ENCODE measurements at regions not wholly inside any gene's neighbourhood (a gene's known extent, or its start where the extent isn't known, plus 50 kb on each side); places are given as distances from the start of the nearest gene placed in this dataset.

DNA sequence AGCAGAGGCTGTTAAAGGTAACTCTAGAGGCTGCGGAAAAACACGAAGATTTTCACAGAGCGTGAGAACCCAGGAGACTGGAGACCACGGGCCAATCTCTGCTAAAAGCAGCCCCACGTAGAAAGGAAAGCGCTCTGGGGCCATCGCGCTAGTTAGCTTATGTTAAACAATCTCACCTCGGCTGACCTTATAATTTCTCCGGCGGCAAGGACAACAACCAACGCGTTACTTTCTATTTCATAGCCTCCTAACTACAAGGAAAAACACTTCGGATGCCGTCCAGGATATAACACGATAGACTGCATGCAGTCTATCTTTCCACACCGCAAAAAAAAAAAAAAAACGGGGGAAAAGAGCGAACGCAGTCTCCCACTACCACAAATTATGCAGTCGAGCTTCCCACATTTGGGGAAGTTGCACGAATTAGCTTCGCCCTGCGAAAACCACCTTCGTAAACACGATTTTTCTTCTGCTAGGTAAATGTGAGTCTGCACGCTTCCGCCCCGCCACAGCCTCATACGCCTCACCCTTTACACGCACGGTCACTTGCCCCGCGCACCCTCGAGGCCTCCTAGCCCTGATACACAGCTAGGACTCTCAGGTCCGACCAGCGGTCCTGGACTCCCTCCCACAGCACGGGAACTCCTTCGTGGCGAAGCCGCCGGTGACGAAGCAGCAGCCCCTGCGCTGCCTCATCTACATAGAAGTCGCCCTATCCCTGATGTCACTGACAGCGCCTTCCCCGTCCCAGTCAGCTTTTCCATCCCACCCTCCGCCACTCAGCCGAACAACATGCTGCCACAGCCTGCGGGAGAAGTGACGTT, 87.8 kb downstream of the PRKAB2 start (continued):
- TF ChIP-seq, protein P1, sequence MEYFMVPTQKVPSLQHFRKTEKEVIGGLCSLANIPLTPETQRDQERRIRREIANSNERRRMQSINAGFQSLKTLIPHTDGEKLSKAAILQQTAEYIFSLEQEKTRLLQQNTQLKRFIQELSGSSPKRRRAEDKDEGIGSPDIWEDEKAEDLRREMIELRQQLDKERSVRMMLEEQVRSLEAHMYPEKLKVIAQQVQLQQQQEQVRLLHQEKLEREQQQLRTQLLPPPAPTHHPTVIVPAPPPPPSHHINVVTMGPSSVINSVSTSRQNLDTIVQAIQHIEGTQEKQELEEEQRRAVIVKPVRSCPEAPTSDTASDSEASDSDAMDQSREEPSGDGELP (CRISPR knock-in tag; IDR thresholded peaks at IDR 0.05; ENCODE audit: borderline replicate concordance): peak; percentile 73
- TF ChIP-seq, protein P2, sequence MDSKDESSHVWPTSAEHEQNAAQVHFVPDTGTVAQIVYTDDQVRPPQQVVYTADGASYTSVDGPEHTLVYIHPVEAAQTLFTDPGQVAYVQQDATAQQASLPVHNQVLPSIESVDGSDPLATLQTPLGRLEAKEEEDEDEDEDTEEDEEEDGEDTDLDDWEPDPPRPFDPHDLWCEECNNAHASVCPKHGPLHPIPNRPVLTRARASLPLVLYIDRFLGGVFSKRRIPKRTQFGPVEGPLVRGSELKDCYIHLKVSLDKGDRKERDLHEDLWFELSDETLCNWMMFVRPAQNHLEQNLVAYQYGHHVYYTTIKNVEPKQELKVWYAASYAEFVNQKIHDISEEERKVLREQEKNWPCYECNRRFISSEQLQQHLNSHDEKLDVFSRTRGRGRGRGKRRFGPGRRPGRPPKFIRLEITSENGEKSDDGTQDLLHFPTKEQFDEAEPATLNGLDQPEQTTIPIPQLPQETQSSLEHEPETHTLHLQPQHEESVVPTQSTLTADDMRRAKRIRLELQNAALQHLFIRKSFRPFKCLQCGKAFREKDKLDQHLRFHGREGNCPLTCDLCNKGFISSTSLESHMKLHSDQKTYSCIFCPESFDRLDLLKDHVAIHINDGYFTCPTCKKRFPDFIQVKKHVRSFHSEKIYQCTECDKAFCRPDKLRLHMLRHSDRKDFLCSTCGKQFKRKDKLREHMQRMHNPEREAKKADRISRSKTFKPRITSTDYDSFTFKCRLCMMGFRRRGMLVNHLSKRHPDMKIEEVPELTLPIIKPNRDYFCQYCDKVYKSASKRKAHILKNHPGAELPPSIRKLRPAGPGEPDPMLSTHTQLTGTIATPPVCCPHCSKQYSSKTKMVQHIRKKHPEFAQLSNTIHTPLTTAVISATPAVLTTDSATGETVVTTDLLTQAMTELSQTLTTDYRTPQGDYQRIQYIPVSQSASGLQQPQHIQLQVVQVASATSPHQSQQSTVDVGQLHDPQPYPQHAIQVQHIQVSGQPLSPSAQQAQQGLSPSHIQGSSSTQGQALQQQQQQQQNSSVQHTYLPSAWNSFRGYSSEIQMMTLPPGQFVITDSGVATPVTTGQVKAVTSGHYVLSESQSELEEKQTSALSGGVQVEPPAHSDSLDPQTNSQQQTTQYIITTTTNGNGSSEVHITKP (IDR thresholded peaks at IDR 0.05; ENCODE audit: partially characterized antibody): peak; percentile 44
- no peak; a peak in 1 of 4 replicates for TF ChIP-seq KDM1A (IDR thresholded peaks at IDR 0.05)
- 0 out of 2 replicates have a peak, but pooled peaks have one; percentile 9 for TF ChIP-seq FOXP1 (CRISPR knock-in tag; IDR thresholded peaks at IDR 0.05)
- TF ChIP-seq MAFF (IDR thresholded peaks at IDR 0.05; ENCODE audit: low read length): peak; percentile 45
- TF ChIP-seq TAF9B (IDR thresholded peaks at IDR 0.05; ENCODE audit: partially characterized antibody): peak; percentile 98
- TF ChIP-seq RERE (CRISPR knock-in tag; IDR thresholded peaks at IDR 0.05; ENCODE audit: borderline replicate concordance): peak; percentile 83; the same call in 1 of the 2 replicates
- TF ChIP-seq ZNF347 (CRISPR knock-in tag; IDR thresholded peaks at IDR 0.05; ENCODE audit: low read depth): peak; percentile 78; the same call in 1 of the 2 replicates
- TF ChIP-seq FOS (IDR thresholded peaks at IDR 0.05; ENCODE audit: extremely low read depth, insufficient read length): no peak

Measured in K562 (cell line).